RWPE2 (cell line): ENCODE measurements at regions not wholly inside any gene's neighbourhood (a gene's known extent, or its start where the extent isn't known, plus 50 kb on each side); places are given as distances from the start of the nearest gene placed in this dataset.

Experiments
- ATAC-seq: fragments of 200-7000 bp; cut with Tn5 transposase; 3 replicates; pipeline ENCODE4 v1.9.1; 2021; ENCODE audit warnings: low read depth
- DNase-seq: peaks from one replicate; pipeline ENCODE4 v3.0.0-alpha.2; 2020; ENCODE audit warnings: low spot score
- H3K27ac ChIP-seq: fragments of 450-650 bp; 2 replicates; pipeline ENCODE4 v1.5.1; 2017; ENCODE audit warnings: mild to moderate bottlenecking; ENCODE audit not compliant: poor library complexity, severe bottlenecking
- H3K27me3 ChIP-seq: fragments of 250-450 bp; sonication (Bioruptor Pico); 2 replicates; pipeline ENCODE4 v1.5.1; 2021; ENCODE audit warnings: mild to moderate bottlenecking, moderate library complexity; ENCODE audit not compliant: insufficient read depth, poor library complexity, severe bottlenecking
- H3K36me3 ChIP-seq: fragments of 250-450 bp; sonication (Bioruptor Pico); 2 replicates; pipeline ENCODE4 v1.5.1; 2020; ENCODE audit warnings: low read depth, mild to moderate bottlenecking, moderate library complexity
- H3K4me1 ChIP-seq: fragments of 250-450 bp; sonication (Bioruptor Pico); 2 replicates; pipeline ENCODE4 v1.5.1; 2021; ENCODE audit warnings: mild to moderate bottlenecking, moderate library complexity; ENCODE audit not compliant: insufficient read depth, poor library complexity, severe bottlenecking
- H3K4me3 ChIP-seq: fragments of 250-450 bp; sonication (Bioruptor Pico); 2 replicates; pipeline ENCODE4 v1.5.1; 2021; ENCODE audit warnings: mild to moderate bottlenecking, moderate library complexity; ENCODE audit not compliant: severe bottlenecking
- H3K9me3 ChIP-seq: fragments of 250-450 bp; sonication (Bioruptor Pico); 2 replicates; pipeline ENCODE4 v1.5.1; 2021; ENCODE audit warnings: mild to moderate bottlenecking, moderate library complexity; ENCODE audit not compliant: severe bottlenecking
- TF ChIP-seq, protein P1 (sequence below): fragments of 450-650 bp; IDR thresholded peaks from one replicate; pipeline ENCODE4 v1.5.1; 2017; ENCODE audit warnings: mild to moderate bottlenecking, moderate library complexity; ENCODE audit not compliant: poor library complexity, severe bottlenecking

DNA sequence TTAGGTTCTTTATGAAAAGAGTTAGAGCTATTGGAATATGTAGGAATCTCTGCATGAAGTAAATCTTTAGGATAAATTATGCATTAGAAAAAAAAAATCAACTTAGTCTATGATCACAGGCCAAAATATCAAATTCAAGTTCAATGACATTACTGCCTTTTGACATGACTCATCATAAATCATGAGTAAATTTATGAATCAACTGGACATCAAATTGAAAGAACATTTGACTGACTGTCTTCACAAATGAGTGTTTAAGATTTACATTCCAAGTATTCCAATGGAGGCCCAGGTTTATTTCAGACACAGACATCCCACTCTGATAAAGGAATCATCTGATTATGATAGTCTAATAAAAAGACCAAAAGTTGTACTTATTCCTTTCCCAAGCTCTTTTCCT is 192.8 kb upstream of the TTC14 start:
- Histone ChIP-seq H3K27ac (peak overlapping the region; percentile 97), H3K4me1 (peaks cover 26% of the 10 kb centered on the region), H3K9me3 (no peaks in the 10 kb centered on the region), H3K4me3 (no peak overlapping the region), H3K36me3 (peaks cover 6% of the 10 kb centered on the region; the same call in 1 of the 2 replicates), H3K27me3 (no peaks in the 10 kb centered on the region)
- TF ChIP-seq, protein P1, sequence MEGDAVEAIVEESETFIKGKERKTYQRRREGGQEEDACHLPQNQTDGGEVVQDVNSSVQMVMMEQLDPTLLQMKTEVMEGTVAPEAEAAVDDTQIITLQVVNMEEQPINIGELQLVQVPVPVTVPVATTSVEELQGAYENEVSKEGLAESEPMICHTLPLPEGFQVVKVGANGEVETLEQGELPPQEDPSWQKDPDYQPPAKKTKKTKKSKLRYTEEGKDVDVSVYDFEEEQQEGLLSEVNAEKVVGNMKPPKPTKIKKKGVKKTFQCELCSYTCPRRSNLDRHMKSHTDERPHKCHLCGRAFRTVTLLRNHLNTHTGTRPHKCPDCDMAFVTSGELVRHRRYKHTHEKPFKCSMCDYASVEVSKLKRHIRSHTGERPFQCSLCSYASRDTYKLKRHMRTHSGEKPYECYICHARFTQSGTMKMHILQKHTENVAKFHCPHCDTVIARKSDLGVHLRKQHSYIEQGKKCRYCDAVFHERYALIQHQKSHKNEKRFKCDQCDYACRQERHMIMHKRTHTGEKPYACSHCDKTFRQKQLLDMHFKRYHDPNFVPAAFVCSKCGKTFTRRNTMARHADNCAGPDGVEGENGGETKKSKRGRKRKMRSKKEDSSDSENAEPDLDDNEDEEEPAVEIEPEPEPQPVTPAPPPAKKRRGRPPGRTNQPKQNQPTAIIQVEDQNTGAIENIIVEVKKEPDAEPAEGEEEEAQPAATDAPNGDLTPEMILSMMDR, result no peak
- ATAC-seq (peak; percentile 63), DNase-seq (no peak)

DNA sequence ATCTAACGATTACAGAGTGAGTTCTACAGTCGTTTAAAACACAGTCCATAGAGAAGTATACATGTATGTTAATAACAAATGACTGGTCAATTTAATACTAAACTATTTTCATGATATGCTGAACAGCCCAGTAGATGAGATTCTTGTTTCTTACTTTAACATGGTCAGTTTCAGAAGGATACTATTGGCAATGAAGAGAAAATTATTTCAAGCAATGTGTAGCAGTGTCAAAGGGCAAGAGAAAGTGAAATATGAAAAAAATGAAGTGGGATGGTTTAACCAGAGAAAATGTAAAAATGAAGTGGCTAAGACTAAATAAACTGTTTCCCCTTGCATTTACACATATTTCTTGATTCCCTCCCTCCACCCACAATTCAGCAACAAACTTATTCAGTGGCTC is 192.1 kb upstream of the TTC14 start:
- ATAC-seq (no peak), DNase-seq (no peak)
- Histone ChIP-seq H3K36me3 (peaks cover 6% of the 10 kb centered on the region; the same call in 1 of the 2 replicates), H3K27me3 (no peaks in the 10 kb centered on the region), H3K9me3 (no peaks in the 10 kb centered on the region), H3K27ac (peak overlapping the region; percentile 97), H3K4me1 (peaks cover 26% of the 10 kb centered on the region), H3K4me3 (no peak overlapping the region)
- TF ChIP-seq, protein P1, result no peak

DNA sequence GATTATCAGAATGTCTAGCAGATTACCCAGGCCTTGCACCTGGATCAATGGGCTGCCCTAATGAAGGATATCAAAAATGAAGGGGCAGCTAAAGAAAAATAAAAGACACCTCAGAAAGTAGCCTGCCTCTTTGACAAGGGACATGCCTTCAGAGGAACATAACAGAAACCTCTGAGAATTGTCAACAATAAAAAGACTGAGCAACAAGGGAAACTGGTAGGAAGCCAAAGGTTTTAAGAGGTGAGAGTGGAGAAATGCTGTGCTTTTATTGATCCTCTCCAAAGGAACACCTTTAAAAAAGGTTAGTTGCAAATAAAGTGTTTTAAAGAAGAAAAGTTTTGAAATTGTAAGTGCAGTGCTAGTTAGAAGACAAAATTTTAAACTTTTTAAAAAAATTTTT is 187.8 kb upstream of the TTC14 start:
- TF ChIP-seq, protein P1, result no peak
- DNase-seq, result no peak

DNA sequence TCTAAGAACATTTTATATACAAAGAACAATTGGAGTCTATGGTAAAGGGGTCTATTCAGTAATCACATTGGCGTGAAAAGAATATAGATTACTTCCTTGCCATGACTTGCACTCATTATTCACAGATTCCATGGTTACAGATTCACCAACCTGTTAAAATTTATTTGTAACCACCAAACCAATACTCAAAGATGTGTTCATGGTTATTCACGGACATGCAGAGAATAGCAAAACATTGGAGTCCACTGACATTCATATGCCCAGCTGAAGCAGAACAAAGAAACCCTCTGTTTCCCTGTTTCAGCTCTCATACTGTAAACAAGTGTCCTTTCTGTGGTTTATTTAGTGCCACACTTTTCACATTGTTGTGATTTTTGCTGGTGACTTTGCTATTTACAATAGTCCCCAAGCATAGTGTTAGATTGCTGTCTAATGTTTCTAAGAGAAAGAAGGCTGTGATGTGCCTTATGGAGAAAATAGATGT is 185.8 kb upstream of the TTC14 start:
- Histone ChIP-seq H3K4me1 (peaks cover 38% of the 10 kb centered on the region), H3K36me3 (no peaks in the 10 kb centered on the region; the same call in 1 of the 2 replicates)
- TF ChIP-seq, protein P1, result no peak

More for the DNA sequence above, 187.8 kb upstream of the TTC14 start:
- Histone ChIP-seq H3K4me3 (no peak overlapping the region), H3K36me3 (peaks cover 6% of the 10 kb centered on the region; the same call in 1 of the 2 replicates), H3K9me3 (no peaks in the 10 kb centered on the region), H3K27me3 (no peaks in the 10 kb centered on the region), H3K4me1 (peaks cover 35% of the 10 kb centered on the region), H3K27ac (no peak overlapping the region)
- ATAC-seq, result no peak

DNA sequence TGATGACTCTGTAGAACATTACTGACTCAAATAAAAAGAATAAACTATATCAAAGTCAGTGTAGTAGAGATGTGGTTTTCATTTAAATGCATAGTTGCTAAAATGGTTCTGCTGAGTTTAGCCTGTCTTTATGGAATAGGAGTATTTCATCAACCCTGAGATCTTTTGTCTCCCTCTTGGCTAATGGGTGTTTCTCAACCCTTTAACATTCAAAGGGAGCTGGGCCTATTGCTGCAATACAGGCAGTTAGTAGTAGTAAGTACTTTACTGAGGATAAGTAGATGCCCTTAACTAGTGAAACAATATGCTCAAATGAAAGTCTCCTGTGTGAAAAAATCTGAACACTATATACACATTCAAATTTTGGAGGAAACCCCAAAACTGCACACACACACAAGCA is 184.7 kb upstream of the TTC14 start:
- Histone ChIP-seq H3K4me3 (no peak overlapping the region), H3K9me3 (no peaks in the 10 kb centered on the region), H3K27ac (peak overlapping the region; percentile 66), H3K36me3 (no peaks in the 10 kb centered on the region; the same call in 1 of the 2 replicates), H3K27me3 (no peaks in the 10 kb centered on the region), H3K4me1 (peaks cover 48% of the 10 kb centered on the region)
- TF ChIP-seq, protein P1, result no peak
- ATAC-seq (no peak), DNase-seq (no peak)

More for the DNA sequence above, 185.8 kb upstream of the TTC14 start:
- ATAC-seq (peak; percentile 43; the same call in 1 of the 3 replicates), DNase-seq (no peak)
- Histone ChIP-seq H3K27me3 (no peaks in the 10 kb centered on the region), H3K4me3 (no peak overlapping the region), H3K27ac (peak overlapping the region; percentile 66), H3K9me3 (no peaks in the 10 kb centered on the region)
